GM23338 (cell line): ENCODE measurements at regions not wholly inside any gene's neighbourhood (a gene's known extent, or its start where the extent isn't known, plus 50 kb on each side); places are given as distances from the start of the nearest gene placed in this dataset.

ENCODE experiments used
- STAT1 ChIP-seq: IDR thresholded peaks from one replicate; pipeline ENCODE4 v1.6.1; 2016; ENCODE audit warnings: antibody characterized with exemption; ENCODE audit not compliant: unreplicated experiment
- TF ChIP-seq, protein P1 (sequence below), 2 experiments: fragments of 200-600 bp in 1 of 2; sonication (generic) in 1 of 2; conservative IDR thresholded peaks; 2 replicates each; pipeline versions ENCODE4 v1.5.1 to v1.6.1; 2016 to 2017; ENCODE audit warnings: antibody characterized with exemption in 2 of 2, low read depth in 2 of 2, mild to moderate bottlenecking in 2 of 2, moderate library complexity in 1 of 2

DNA sequence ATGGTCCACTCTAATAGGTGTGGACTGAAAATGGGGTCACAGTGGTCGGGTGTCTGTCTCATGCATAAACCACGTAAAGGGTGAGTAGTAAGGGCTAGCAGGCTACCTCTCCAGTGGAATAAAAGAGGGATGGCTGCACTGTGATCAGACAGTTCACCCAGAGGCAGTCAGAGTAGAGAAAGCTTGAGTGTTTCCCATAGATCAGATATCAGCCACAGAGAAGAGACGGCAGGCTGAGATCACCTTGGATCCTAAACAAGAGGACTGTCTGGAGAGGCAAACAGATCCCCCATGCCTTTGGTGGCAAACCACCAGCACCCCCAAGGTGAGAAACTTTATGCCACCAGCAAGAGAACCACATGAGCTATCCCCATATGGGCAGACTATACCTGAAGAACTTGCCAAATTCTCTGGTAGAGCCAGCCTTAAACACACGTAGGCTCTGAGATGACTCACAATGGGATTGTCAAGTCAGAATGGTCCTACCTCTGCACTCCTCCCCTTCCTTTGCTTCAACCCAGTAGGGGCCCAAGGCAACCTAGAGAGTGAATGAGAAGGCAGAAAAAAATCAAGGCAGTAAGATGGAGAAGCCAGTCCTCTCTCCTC is 205.2 kb upstream of the MAP3K1 start:
- TF ChIP-seq STAT1, result no peak
- TF ChIP-seq, protein P1, sequence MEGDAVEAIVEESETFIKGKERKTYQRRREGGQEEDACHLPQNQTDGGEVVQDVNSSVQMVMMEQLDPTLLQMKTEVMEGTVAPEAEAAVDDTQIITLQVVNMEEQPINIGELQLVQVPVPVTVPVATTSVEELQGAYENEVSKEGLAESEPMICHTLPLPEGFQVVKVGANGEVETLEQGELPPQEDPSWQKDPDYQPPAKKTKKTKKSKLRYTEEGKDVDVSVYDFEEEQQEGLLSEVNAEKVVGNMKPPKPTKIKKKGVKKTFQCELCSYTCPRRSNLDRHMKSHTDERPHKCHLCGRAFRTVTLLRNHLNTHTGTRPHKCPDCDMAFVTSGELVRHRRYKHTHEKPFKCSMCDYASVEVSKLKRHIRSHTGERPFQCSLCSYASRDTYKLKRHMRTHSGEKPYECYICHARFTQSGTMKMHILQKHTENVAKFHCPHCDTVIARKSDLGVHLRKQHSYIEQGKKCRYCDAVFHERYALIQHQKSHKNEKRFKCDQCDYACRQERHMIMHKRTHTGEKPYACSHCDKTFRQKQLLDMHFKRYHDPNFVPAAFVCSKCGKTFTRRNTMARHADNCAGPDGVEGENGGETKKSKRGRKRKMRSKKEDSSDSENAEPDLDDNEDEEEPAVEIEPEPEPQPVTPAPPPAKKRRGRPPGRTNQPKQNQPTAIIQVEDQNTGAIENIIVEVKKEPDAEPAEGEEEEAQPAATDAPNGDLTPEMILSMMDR (conservative IDR thresholded peaks at IDR 0.05; ENCODE audit: low read depth in 2 of 2), result no peak
